Choroid plexus epithelial cell (primary cell): ENCODE measurements at regions not wholly inside any gene's neighbourhood (a gene's known extent, or its start where the extent isn't known, plus 50 kb on each side); places are given as distances from the start of the nearest gene placed in this dataset.

Experiments used
- DNase-seq: peaks from one replicate; pipeline ENCODE4 v3.0.0-alpha.2; 2010; ENCODE audit warnings: low read depth
- H3K4me3 ChIP-seq: 2 replicates; pipeline ENCODE4 v1.5.1; 2011; ENCODE audit warnings: low read depth, mild to moderate bottlenecking, control low read depth, low read length, moderate library complexity
- TF ChIP-seq, protein P1 (sequence below): conservative IDR thresholded peaks from 2 replicates; pipeline ENCODE4 v1.5.1; 2011; ENCODE audit warnings: low read depth, mild to moderate bottlenecking, control low read depth, inconsistent platforms, low read length, moderate library complexity

DNA sequence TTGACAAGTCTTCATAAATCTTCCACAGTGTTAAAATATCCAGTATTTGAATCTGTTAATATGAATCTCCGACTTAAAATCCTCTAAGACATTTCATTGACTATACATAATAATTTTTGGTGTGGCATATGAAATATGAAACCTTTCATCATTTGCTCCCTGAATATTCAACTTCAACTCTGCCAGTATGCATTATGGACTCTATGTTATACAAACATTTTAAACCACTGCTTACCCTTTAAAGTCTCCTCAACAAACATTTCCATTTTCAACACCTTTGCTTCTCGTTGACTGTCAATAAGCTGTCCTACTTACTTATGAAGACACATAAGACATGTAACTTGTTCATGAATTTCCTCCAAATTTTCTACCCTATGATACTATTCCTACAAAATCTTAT is 579.4 kb upstream of the SLITRK6 start:
- TF ChIP-seq, protein P1, sequence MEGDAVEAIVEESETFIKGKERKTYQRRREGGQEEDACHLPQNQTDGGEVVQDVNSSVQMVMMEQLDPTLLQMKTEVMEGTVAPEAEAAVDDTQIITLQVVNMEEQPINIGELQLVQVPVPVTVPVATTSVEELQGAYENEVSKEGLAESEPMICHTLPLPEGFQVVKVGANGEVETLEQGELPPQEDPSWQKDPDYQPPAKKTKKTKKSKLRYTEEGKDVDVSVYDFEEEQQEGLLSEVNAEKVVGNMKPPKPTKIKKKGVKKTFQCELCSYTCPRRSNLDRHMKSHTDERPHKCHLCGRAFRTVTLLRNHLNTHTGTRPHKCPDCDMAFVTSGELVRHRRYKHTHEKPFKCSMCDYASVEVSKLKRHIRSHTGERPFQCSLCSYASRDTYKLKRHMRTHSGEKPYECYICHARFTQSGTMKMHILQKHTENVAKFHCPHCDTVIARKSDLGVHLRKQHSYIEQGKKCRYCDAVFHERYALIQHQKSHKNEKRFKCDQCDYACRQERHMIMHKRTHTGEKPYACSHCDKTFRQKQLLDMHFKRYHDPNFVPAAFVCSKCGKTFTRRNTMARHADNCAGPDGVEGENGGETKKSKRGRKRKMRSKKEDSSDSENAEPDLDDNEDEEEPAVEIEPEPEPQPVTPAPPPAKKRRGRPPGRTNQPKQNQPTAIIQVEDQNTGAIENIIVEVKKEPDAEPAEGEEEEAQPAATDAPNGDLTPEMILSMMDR: no peak
- no peak for DNase-seq
- no peak overlapping the region for H3K4me3 ChIP-seq

- DNase-seq: no peak
- H3K4me3 ChIP-seq: no peak overlapping the region
- TF ChIP-seq, protein P1: no peak
Observed at GRCh38 chr13:86383151-86383550, 583.9 kb upstream of the SLITRK6 start.

DNA sequence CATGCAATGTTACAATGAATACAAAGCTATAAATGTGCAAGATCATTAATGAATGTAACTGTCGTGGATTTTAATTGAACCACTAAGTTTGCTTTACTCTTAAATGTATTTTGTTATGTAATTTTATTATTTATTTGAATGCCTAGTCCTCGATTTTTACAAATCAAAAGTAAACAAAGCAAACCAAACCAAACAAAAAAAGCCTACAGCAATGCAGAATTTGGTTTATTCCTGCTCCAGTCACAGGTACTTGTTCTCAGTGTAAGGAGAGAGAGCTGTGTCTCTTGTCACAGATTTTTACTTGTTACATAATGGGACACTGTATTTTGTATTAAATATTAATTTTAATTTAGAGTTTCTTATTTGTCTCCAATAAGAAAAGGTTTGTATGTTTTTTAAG is 584.3 kb upstream of the SLITRK6 start:
- TF ChIP-seq, protein P1: no peak
- no peak overlapping the region for H3K4me3 ChIP-seq
- DNase-seq: no peak

DNA sequence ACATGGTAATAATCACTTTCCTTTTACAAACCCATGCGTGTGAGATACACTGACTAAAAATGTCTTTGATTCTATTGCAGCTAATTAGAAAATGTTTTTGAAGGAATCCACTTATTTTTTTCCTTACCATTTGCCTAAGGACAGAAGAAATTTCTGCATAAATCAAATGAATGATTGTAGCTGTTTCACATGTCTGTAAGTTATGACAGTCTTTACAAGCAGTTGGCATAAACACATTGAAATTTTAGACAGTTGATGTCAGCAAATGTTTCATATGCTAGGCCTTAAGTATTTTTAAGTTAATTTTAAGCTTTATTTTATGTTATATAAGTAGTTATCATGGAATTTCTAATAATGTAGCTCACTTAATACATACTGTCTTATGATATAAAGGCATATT is 598.4 kb upstream of the SLITRK6 start:
- TF ChIP-seq, protein P1: no peak
- DNase-seq: no peak
- H3K4me3 ChIP-seq: no peak overlapping the region

- DNase-seq: no peak
- no peak overlapping the region for H3K4me3 ChIP-seq
- TF ChIP-seq, protein P1: no peak
Observed at GRCh38 chr13:86399572-86399971, 600.4 kb upstream of the SLITRK6 start.

DNA sequence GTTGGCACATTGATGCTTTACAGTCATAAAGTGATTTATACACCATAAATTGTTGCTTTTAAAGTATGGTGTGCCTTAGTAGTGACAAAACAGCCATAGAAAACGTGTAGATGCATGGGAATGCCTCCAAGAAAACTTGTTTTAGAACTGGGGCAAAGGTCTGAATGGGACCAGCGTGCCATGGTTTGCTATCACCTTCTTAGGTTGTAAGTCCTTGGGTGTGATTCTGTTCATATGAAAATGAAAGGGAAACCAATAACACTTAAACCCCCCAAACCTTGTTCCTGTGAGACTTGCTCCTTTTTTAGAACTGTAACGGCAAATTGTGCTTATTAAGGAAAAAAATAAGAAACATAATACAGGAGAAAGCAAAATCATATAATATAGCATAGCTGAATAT is 603.3 kb upstream of the SLITRK6 start:
- no peak overlapping the region for H3K4me3 ChIP-seq
- TF ChIP-seq, protein P1: no peak
- DNase-seq: no peak

DNA sequence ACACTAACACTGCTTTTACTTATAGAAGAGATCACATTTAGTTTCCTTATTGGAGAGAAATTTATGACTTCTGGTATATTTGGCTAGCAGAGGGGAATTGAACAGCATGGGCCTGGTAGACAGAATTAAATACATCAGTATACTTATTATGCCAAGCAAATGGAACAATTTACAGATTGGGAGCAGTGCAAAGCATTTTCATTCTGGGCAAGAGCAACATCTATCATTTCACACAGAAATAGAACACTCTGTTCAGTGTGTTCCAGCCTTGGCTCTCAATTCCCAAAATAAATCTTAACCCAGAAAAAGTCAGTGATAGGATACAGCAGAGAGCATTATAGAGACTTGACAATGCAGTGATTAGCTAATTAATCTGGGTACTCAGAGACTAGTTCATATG is 604.0 kb upstream of the SLITRK6 start:
- DNase-seq: no peak
- H3K4me3 ChIP-seq: no peak overlapping the region
- TF ChIP-seq, protein P1: no peak
